BJ (cell line): ENCODE measurements at regions not wholly inside any gene's neighbourhood (a gene's known extent, or its start where the extent isn't known, plus 50 kb on each side); places are given as distances from the start of the nearest gene placed in this dataset.

Experiments used
- CTCF ChIA-PET: fragments of 350-600 bp; formaldehyde crosslinking; extraction: SDS; loops from one replicate; lab custom pipeline; 2021; ENCODE audit warnings: antibody characterized with exemption, inconsistent platforms; lab: Yijun Ruan, JAX
- POLR2A ChIA-PET: fragments of 300-600 bp; sonication (Branson Sonifier 250); formaldehyde crosslinking; extraction: SDS; loops from one replicate; lab custom pipeline; 2021; ENCODE audit warnings: antibody characterized with exemption; lab: Charles Lee
- DNase-seq: peaks from one replicate; pipeline ENCODE4 v3.0.0-alpha.2; 2011; ENCODE audit warnings: low read depth
- H3K27me3 ChIP-seq: 2 replicates; pipeline ENCODE4 v1.6.0; 2011; ENCODE audit warnings: low read length; ENCODE audit not compliant: control insufficient read depth, insufficient read depth
- H3K36me3 ChIP-seq: 2 replicates; pipeline ENCODE4 v1.5.1; 2011; ENCODE audit warnings: low read length; ENCODE audit not compliant: control insufficient read depth, insufficient read depth
- H3K4me3 ChIP-seq: 2 replicates; pipeline ENCODE4 v1.5.1; 2011; ENCODE audit warnings: low read depth, mild to moderate bottlenecking, control low read depth, low read length
- TF ChIP-seq, protein P1 (sequence below): IDR thresholded peaks from 2 replicates; pipeline ENCODE4 v1.5.1; 2011; ENCODE audit warnings: low read depth, mild to moderate bottlenecking, control low read depth, inconsistent platforms, low read length, moderate library complexity; ENCODE audit not compliant: insufficient read depth

DNA sequence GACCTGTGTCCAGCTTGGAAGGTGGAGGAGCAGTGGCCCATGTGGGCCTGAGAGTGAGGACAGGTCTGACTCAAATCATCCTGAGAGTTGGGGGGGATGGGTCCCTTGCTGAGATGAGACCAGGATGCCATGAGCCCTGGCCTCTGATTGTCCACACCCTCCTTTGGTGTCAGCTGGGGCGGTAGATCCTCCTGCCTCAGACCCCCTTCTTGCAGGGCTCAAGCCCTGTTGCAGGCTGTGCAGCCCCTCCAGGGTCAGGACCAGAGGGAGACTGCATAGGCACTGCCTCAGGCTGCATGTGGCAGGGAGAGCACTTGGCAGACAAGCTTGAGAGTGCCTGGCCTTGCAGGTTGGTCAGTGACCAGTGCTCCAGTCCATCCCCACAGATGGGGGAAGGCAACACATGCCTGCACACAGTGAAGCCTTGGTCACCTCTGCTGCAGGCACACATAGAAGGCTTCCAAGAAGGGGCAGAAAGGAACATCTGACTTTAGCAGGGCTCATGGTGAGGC lies 82.2 kb upstream of the ACTRT2 start:
- TF ChIP-seq, protein P1, sequence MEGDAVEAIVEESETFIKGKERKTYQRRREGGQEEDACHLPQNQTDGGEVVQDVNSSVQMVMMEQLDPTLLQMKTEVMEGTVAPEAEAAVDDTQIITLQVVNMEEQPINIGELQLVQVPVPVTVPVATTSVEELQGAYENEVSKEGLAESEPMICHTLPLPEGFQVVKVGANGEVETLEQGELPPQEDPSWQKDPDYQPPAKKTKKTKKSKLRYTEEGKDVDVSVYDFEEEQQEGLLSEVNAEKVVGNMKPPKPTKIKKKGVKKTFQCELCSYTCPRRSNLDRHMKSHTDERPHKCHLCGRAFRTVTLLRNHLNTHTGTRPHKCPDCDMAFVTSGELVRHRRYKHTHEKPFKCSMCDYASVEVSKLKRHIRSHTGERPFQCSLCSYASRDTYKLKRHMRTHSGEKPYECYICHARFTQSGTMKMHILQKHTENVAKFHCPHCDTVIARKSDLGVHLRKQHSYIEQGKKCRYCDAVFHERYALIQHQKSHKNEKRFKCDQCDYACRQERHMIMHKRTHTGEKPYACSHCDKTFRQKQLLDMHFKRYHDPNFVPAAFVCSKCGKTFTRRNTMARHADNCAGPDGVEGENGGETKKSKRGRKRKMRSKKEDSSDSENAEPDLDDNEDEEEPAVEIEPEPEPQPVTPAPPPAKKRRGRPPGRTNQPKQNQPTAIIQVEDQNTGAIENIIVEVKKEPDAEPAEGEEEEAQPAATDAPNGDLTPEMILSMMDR, result no peak
- ChIA-PET CTCF (no interaction called here), POLR2A (no interaction called here)
- DNase-seq, result no peak
- no peak overlapping the region for H3K4me3 ChIP-seq
- no peaks in the 10 kb centered on the region for H3K27me3 ChIP-seq
- no peaks in the 10 kb centered on the region for H3K36me3 ChIP-seq

DNA sequence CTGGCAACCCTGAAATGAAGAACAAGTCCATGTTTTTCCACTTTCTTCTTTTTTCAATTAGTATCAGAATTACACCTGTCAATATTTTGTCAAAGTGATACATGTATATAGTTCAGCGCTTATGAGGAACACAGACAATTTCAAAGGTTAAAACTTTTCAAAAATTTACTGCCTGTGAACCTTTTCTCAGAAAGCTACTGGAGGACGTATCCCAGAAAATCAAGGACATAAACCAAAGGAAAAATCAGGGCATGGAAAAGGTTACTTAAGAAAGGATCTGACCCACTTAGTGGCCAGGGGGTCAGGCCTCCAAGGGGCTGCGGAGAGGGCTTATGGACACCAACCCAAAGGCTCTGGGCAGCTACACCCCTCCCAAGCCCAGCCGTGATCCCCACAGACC lies 81.1 kb upstream of the ACTRT2 start:
- H3K36me3 ChIP-seq, result no peaks in the 10 kb centered on the region
- POLR2A ChIA-PET, result no interaction called here
- DNase-seq, result no peak
- H3K27me3 ChIP-seq, result no peaks in the 10 kb centered on the region
- TF ChIP-seq, protein P1, result no peak
- CTCF ChIA-PET, result no interaction called here
- no peak overlapping the region for H3K4me3 ChIP-seq

DNA sequence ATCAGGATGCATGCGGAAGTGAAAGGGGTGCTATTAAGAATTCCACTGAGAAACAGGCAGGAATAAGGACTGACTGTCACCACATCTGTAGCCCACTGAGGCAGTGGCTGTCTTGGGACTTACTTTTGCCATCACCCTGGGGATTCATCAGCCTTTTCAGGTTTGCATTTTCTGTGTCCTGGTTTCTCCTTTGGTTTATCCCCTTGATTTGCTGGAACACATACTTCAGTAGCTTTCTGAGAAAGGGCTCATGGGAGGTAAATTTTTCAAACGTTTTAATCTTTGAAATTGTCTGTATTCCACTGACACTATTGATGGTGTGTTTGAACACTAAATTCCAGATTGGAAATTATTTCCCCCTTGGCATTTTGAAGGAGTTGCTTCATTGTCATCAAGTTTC lies 80.2 kb upstream of the ACTRT2 start:
- Histone ChIP-seq H3K27me3 (no peaks in the 10 kb centered on the region), H3K36me3 (no peaks in the 10 kb centered on the region), H3K4me3 (no peak overlapping the region)
- TF ChIP-seq, protein P1, result no peak
- POLR2A ChIA-PET, result no interaction called here
- CTCF ChIA-PET, result no interaction called here
- no peak for DNase-seq

DNA sequence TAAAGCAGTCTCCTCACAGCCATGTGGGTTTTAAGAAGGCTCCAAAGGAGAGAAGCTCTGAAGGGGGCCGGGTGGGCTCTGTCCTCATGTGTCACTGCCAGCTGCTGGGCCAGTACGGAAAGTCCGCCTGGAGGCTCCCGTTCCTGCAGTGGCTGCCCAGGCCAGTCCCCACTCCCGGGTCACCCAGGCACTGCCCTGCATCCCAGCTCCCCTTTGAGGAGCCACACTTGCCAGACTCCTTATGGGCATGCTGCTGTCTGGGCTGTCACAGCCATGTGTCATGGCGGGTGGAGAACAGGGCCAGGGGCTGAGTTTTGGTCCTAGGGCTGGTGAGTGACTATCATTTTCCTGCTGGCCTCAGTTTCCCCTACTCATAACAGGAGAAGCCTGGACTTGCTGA lies 79.4 kb upstream of the ACTRT2 start:
- no peaks in the 10 kb centered on the region for H3K36me3 ChIP-seq
- H3K4me3 ChIP-seq, result no peak overlapping the region
- H3K27me3 ChIP-seq, result no peaks in the 10 kb centered on the region
- DNase-seq, result no peak
- ChIA-PET CTCF (interaction anchor here (0.7 kb wide), 1 partner anchor 11 kb away, joined by 3 read pairs; no protein-coding TSS in a partner anchor), POLR2A (no interaction called here)
- TF ChIP-seq, protein P1, result no peak

DNA sequence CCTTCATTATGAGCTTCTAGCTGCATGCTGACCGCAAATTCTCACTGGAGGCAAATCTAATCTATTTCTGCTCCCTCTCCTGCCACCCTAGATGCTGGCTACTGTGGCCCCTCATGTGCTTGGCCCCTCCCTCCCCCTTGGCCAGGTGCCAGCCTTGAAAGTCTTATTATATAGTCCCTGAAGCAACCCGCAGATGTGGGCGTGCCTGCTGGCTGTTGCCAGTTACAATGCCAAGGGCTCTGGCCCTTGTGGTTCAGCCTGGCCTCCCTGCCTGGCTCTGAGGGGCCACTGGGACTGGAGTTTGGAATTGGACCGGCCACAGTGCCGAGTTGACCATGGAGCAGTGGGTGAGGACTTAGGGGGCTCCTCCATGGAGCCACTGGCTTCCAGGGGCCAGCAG lies 78.9 kb upstream of the ACTRT2 start:
- ChIA-PET POLR2A (no interaction called here), CTCF (no interaction called here)
- DNase-seq, result no peak
- Histone ChIP-seq H3K36me3 (no peaks in the 10 kb centered on the region), H3K27me3 (no peaks in the 10 kb centered on the region), H3K4me3 (no peak overlapping the region)
- TF ChIP-seq, protein P1, result no peak
